Neural progenitor cell (in vitro differentiated cells): ENCODE measurements at regions not wholly inside any gene's neighbourhood (a gene's known extent, or its start where the extent isn't known, plus 50 kb on each side); places are given as distances from the start of the nearest gene placed in this dataset.

ENCODE experiments used
- EZH2 ChIP-seq: fragments of 200-600 bp; sonication (generic); IDR thresholded peaks from 2 replicates; pipeline ENCODE4 v1.6.1; 2017; ENCODE audit warnings: antibody characterized with exemption, mild to moderate bottlenecking, moderate library complexity
- EZH2phosphoT487 ChIP-seq: fragments of 200-600 bp; sonication (generic); IDR thresholded peaks from 2 replicates; pipeline ENCODE4 v1.6.1; 2017; ENCODE audit warnings: antibody characterized with exemption
- TF ChIP-seq, protein P1 (sequence below): fragments of 200-600 bp; sonication (generic); IDR thresholded peaks from 2 replicates; pipeline ENCODE4 v1.5.1; 2017; ENCODE audit warnings: antibody characterized with exemption, mild to moderate bottlenecking

DNA sequence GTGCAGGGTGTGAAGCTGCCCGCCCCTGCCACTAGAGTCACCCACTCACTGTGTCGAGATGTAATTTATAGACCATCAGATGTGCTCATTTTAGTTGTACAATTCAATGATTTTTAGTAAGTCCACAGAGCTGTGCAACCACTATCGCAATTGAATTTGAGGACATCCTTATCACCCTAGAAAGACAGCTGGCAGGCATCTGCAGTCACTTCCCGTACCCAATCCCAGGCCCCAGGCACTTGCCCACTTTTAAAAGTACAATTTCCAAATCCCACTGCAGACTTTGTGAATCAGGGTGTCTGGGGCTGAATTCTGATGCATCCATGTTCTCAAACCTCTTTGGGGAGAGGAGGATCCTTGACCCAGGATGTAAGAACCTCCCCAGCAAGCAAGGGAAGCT lies 521.3 kb upstream of the SALL3 start:
- TF ChIP-seq, protein P1, sequence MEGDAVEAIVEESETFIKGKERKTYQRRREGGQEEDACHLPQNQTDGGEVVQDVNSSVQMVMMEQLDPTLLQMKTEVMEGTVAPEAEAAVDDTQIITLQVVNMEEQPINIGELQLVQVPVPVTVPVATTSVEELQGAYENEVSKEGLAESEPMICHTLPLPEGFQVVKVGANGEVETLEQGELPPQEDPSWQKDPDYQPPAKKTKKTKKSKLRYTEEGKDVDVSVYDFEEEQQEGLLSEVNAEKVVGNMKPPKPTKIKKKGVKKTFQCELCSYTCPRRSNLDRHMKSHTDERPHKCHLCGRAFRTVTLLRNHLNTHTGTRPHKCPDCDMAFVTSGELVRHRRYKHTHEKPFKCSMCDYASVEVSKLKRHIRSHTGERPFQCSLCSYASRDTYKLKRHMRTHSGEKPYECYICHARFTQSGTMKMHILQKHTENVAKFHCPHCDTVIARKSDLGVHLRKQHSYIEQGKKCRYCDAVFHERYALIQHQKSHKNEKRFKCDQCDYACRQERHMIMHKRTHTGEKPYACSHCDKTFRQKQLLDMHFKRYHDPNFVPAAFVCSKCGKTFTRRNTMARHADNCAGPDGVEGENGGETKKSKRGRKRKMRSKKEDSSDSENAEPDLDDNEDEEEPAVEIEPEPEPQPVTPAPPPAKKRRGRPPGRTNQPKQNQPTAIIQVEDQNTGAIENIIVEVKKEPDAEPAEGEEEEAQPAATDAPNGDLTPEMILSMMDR = no peak
- no peak for TF ChIP-seq EZH2
- TF ChIP-seq EZH2phosphoT487 = no peak
